Ascending aorta (tissue), 2 donors: ENCODE measurements at regions not wholly inside any gene's neighbourhood (a gene's known extent, or its start where the extent isn't known, plus 50 kb on each side); places are given as distances from the start of the nearest gene placed in this dataset.

Experiments used
- DNase-seq, 2 donors: peaks; one replicate each; pipeline ENCODE4 v3.0.0-alpha.2; 2019; ENCODE audit warnings: low spot score in 2 of 2
- H3K27ac ChIP-seq, 2 donors: fragments of 200-600 bp; sonication (generic); one replicate each; pipeline ENCODE4 v1.5.1; 2016 to 2017; ENCODE audit warnings: mild to moderate bottlenecking in 1 of 2
- H3K27me3 ChIP-seq: fragments of 200-600 bp; sonication (generic); one replicate; pipeline ENCODE4 v1.5.1; 2017
- H3K36me3 ChIP-seq, 2 donors: fragments of 200-600 bp; sonication (generic); one replicate each; pipeline ENCODE4 v1.5.1; 2016
- H3K4me1 ChIP-seq, 2 donors: fragments of 200-600 bp; sonication (generic); one replicate each; pipeline ENCODE4 v1.5.1; 2016 to 2017; ENCODE audit warnings: mild to moderate bottlenecking in 1 of 2
- H3K4me3 ChIP-seq, 2 donors: fragments of 200-600 bp; sonication (generic); one replicate each; pipeline ENCODE4 v1.5.1; 2016 to 2017; ENCODE audit warnings: mild to moderate bottlenecking in 1 of 2
- H3K9me3 ChIP-seq, 2 donors: fragments of 200-600 bp; sonication (generic); one replicate each; pipeline ENCODE4 v1.5.1; 2016
- CTCF ChIP-seq, 3 experiments: fragments of 200-600 bp in 2 of 3; fragments of 450-650 bp in 1 of 3; sonication (generic) in 2 of 3; IDR thresholded peaks; one replicate each; pipeline ENCODE4 v1.5.1; 2016 to 2019; ENCODE audit warnings: antibody characterized with exemption in 3 of 3, mild to moderate bottlenecking in 1 of 3, moderate library complexity in 1 of 3
- intact Hi-C: fragments of 100-400 bp; cut with DNase I; formaldehyde crosslinking; loops from one replicate; pipeline ENCODE4 v1.15.1; 2023

GRCh38 chr11:131201674-131202073 lies 168.7 kb upstream of the NTM start:
- no peak overlapping the region for H3K4me3 ChIP-seq
- no peaks in the 10 kb centered on the region for H3K36me3 ChIP-seq
- H3K27ac ChIP-seq, result no peak overlapping the region
- no peaks in the 10 kb centered on the region for H3K9me3 ChIP-seq
- no peak for TF ChIP-seq CTCF (IDR thresholded peaks at IDR 0.05)
- DNase-seq, result no peak
- intact Hi-C loops, result no loop called here
- no peaks in the 10 kb centered on the region for H3K4me1 ChIP-seq
- H3K27me3 ChIP-seq, result no peaks in the 10 kb centered on the region

- Histone ChIP-seq H3K4me1 (no peaks in the 10 kb centered on the region), H3K4me3 (no peak overlapping the region), H3K9me3 (no peaks in the 10 kb centered on the region), H3K27me3 (no peaks in the 10 kb centered on the region), H3K27ac (no peak overlapping the region), H3K36me3 (no peaks in the 10 kb centered on the region)
- no peak for DNase-seq
- intact Hi-C loops, result no loop called here
- TF ChIP-seq CTCF (IDR thresholded peaks at IDR 0.05), result no peak
Observed at GRCh38 chr11:131203040-131203439, 167.4 kb upstream of the NTM start.

DNA sequence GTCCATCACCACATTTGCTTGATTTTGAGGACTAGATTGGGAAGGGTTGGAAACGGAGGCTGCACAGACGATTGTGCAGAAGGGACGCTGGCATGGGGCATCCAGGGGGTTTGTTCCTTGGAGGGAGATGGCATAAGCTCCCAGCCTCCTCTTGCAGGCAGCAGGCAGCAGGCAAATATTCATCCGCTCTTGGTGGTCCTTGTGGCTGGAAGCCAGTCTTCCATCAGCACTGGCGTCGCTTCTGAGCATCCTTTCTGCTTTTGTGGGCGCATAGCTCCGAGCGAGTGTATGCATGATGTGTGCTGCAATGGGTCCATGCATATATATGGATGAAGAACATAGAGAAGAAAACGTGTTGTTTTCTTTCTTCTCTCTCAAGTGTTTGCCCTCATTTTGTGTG lies 166.1 kb upstream of the NTM start:
- no peaks in the 10 kb centered on the region for H3K9me3 ChIP-seq

GRCh38 chr11:131204765-131205380 lies 165.5 kb upstream of the NTM start:
- intact Hi-C loops, result no loop called here
- Histone ChIP-seq H3K27ac (no peak overlapping the region), H3K4me1 (no peaks in the 10 kb centered on the region), H3K9me3 (no peaks in the 10 kb centered on the region), H3K36me3 (no peaks in the 10 kb centered on the region), H3K4me3 (no peak overlapping the region), H3K27me3 (no peaks in the 10 kb centered on the region)
- DNase-seq, result no peak
- TF ChIP-seq CTCF (IDR thresholded peaks at IDR 0.05), result no peak

More for the DNA sequence above, 166.1 kb upstream of the NTM start:
- intact Hi-C loops, result no loop called here
- no peak for TF ChIP-seq CTCF (IDR thresholded peaks at IDR 0.05)
- no peak overlapping the region for H3K4me3 ChIP-seq
- H3K4me1 ChIP-seq, result no peaks in the 10 kb centered on the region
- H3K27ac ChIP-seq, result no peak overlapping the region
- DNase-seq, result no peak
- H3K36me3 ChIP-seq, result no peaks in the 10 kb centered on the region
- H3K27me3 ChIP-seq, result no peaks in the 10 kb centered on the region

DNA sequence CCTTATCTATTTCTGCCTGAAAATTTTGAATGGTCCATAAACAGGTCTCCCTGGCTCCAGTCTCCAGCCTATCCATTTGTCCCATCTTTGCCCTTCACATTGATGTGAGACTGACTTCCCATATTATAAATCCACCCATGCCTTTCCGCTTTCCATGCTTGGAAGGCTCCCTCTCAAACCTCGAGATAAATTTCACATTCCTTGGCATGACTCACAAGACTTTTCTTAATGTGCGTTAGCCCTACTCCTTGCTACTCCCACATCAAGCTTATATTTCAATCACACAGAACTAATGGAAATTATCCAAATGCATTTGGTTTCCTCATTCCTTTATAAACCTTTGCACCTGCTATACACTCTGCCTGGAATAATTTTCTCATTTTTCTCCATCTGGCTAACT lies 163.7 kb upstream of the NTM start:
- intact Hi-C loops, result no loop called here
- no peak overlapping the region for H3K27ac ChIP-seq
- no peaks in the 10 kb centered on the region for H3K27me3 ChIP-seq
- H3K4me1 ChIP-seq, result no peaks in the 10 kb centered on the region
- no peak for DNase-seq
- H3K4me3 ChIP-seq, result no peak overlapping the region
- TF ChIP-seq CTCF (IDR thresholded peaks at IDR 0.05), result no peak
- H3K36me3 ChIP-seq, result no peaks in the 10 kb centered on the region
- no peaks in the 10 kb centered on the region for H3K9me3 ChIP-seq

DNA sequence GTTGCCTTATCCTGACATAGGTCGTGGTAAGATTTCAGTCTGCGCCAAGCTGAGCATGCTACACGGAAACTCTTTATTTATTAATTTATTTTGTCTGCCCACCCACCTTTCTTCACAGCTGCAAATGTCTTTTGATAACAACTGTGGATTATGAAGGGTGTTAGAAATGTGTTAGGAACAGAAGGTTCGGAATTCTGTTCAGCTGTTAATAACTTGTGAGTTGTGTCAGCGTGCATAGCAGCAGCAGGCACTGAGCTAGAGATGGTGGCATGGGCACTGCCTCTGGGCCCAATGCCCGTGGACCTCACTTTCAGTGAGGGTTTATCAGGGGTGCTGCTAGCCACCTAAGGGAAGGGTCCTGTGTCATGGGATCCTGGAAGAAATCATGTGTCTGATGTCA lies 162.5 kb upstream of the NTM start:
- Histone ChIP-seq H3K9me3 (no peaks in the 10 kb centered on the region), H3K4me3 (no peak overlapping the region), H3K27me3 (no peaks in the 10 kb centered on the region), H3K27ac (no peak overlapping the region), H3K36me3 (no peaks in the 10 kb centered on the region), H3K4me1 (no peaks in the 10 kb centered on the region)
- intact Hi-C loops, result no loop called here
- no peak for DNase-seq
- no peak for TF ChIP-seq CTCF (IDR thresholded peaks at IDR 0.05)
